ENCODE measurements at regions not wholly inside any gene's neighbourhood (a gene's known extent, or its start where the extent isn't known, plus 50 kb on each side); places are given as distances from the start of the nearest gene placed in this dataset.

DNA sequence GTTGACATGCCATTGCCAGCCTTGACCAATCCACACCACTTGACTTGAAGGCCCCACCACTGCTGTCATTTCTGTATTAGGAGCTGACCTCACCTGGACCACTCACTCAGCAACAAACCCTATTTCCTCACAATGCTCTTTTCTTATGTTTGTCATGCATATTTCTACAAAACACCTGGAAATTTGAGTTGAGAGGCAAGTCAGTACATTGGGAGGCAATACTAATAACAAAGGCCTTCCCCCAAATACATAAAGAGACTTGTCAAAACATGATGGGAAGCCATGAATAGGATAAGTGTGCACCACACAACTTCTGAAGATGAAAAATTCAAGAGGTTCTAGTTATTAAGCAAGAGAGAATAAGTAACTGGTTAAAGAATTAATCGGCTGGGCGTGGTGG, 77.9 kb upstream of the POU2AF2 start:
- intact Hi-C loops (cut with micrococcal nuclease) = no loop called here

DNA sequence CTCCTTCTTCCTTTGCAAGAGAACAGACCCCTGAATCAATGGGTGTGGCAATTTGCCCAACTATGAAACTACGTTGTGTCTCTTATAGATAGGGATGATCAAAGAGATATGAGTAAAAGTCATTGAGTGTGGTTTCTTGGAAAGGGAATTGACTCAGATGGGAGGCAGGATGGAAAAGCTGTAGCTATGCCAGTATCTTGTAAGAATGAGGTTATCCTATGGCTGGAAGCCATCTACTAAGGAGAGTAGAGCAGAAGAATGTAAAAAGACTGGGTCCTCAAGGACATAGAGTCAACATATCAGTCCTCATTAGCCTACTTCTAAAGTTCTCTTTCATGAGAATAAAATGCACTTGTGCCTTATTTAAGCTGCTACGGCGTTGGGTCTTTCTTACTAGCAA, 78.9 kb upstream of the POU2AF2 start:
- no peaks in the 10 kb centered on the region for H3K4me1 Mint-ChIP-seq
- H3K9me3 ChIP-seq (ENCODE audit: control insufficient read depth in 1 of 2, low read length in 2 of 2) = no peaks in the 10 kb centered on the region
- DNase-seq = no peak
- H3K36me3 Mint-ChIP-seq = no peaks in the 10 kb centered on the region
- H3K27ac Mint-ChIP-seq = no peak overlapping the region
- H3K4me3 ChIP-seq (ENCODE audit: low read length in 2 of 2) = no peak overlapping the region
- CTCF ChIA-PET (ENCODE audit: partially characterized antibody) = no interaction called here
- H3K4me3 Mint-ChIP-seq = no peak overlapping the region
- POLR2A ChIA-PET (ENCODE audit: partially characterized antibody) = no interaction called here
- peaks cover 0 to 1% (median 0%) of the 10 kb centered on the region in 8 donors for H3K9me3 Mint-ChIP-seq
- no peak overlapping the region for H3K27ac ChIP-seq (ENCODE audit: low read depth, low read length)
- no peaks in the 10 kb centered on the region for H3K4me1 ChIP-seq (ENCODE audit: insufficient read depth, low read length)
- peaks cover 4 to 6% of the 10 kb centered on the region in 2 donors for H3K27me3 Mint-ChIP-seq
- H3K36me3 ChIP-seq (ENCODE audit: insufficient read depth, low read length) = no peaks in the 10 kb centered on the region
- H3K27me3 ChIP-seq (ENCODE audit: insufficient read depth, low read length) = no peaks in the 10 kb centered on the region
- intact Hi-C loops (cut with micrococcal nuclease) = no loop called here

More for the DNA sequence above, 77.9 kb upstream of the POU2AF2 start:
- no peaks in the 10 kb centered on the region for H3K36me3 ChIP-seq (ENCODE audit: insufficient read depth, low read length)
- no peaks in the 10 kb centered on the region for H3K27me3 ChIP-seq (ENCODE audit: insufficient read depth, low read length)
- H3K27ac ChIP-seq (ENCODE audit: low read depth, low read length) = no peak overlapping the region
- no peaks in the 10 kb centered on the region for H3K36me3 Mint-ChIP-seq
- DNase-seq = no peak
- POLR2A ChIA-PET (ENCODE audit: partially characterized antibody) = no interaction called here
- CTCF ChIA-PET (ENCODE audit: partially characterized antibody) = no interaction called here
- H3K4me3 Mint-ChIP-seq = no peak overlapping the region
- no peaks in the 10 kb centered on the region for H3K4me1 ChIP-seq (ENCODE audit: insufficient read depth, low read length)
- H3K9me3 Mint-ChIP-seq = no peaks in the 10 kb centered on the region
- H3K4me1 Mint-ChIP-seq = no peaks in the 10 kb centered on the region
- H3K27ac Mint-ChIP-seq = no peak overlapping the region
- peaks cover 1 to 3% of the 10 kb centered on the region in 2 donors for H3K27me3 Mint-ChIP-seq
- H3K9me3 ChIP-seq (ENCODE audit: control insufficient read depth in 1 of 2, low read length in 2 of 2) = no peaks in the 10 kb centered on the region
- H3K4me3 ChIP-seq (ENCODE audit: low read length in 2 of 2) = no peak overlapping the region

DNA sequence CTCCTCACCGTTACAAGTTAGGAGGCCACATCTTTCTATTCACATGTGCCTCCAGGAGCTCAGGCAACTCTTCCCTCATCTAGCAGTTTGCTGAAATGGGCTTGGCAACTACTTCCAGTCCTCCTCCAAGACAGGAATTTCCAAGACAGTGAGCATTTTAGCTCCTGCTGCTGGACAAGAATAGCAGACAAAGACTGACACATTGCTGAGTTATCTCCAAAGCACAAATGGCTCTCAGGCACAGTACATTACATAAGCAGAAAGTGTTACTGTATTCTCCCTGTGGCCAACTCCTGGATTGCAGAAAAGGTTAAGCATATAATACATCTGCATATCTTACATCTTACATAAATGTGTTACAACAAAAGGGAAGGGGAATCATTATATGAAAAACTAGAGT, 83.2 kb upstream of the POU2AF2 start:
- Mint-ChIP-seq H3K27me3 (peaks cover 9 to 14% of the 10 kb centered on the region in 2 donors), H3K4me3 (no peak overlapping the region), H3K4me1 (no peaks in the 10 kb centered on the region), H3K9me3 (peaks cover 0 to 2% (median 0%) of the 10 kb centered on the region in 8 donors), H3K27ac (no peak overlapping the region), H3K36me3 (no peaks in the 10 kb centered on the region)
- Histone ChIP-seq H3K27ac (ENCODE audit: low read depth, low read length) (no peak overlapping the region), H3K36me3 (ENCODE audit: insufficient read depth, low read length) (no peaks in the 10 kb centered on the region), H3K27me3 (ENCODE audit: insufficient read depth, low read length) (no peaks in the 10 kb centered on the region), H3K9me3 (ENCODE audit: control insufficient read depth in 1 of 2, low read length in 2 of 2) (no peaks in the 10 kb centered on the region), H3K4me1 (ENCODE audit: insufficient read depth, low read length) (no peaks in the 10 kb centered on the region), H3K4me3 (ENCODE audit: low read length in 2 of 2) (no peak overlapping the region)
- CTCF ChIA-PET (ENCODE audit: partially characterized antibody) = no interaction called here
- intact Hi-C loops (cut with micrococcal nuclease) = no loop called here
- DNase-seq = no peak
- POLR2A ChIA-PET (ENCODE audit: partially characterized antibody) = no interaction called here

DNA sequence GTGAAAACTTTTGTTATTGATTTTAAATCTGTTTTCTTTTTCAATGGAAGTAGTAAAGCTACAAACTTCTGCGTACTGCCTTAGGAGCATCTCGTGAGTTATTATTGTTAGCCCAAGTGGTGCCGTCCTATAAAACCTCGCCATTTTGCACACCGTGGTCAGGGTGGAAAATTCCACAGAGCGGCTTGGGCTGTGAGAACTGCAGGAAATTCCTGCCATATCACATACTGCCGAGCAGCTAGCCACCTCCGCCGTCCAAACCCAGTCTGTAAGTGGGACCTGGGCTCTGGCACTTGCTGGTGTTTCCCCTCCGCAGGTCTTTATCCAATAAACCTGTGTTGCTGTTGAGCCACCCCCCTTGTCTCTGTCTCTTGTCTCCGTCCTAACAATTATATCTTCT, 88.0 kb upstream of the POU2AF2 start:
- intact Hi-C loops (cut with micrococcal nuclease) = no loop called here
- peaks cover 6 to 12% of the 10 kb centered on the region in 2 donors for H3K27me3 Mint-ChIP-seq
- H3K27me3 ChIP-seq (ENCODE audit: insufficient read depth, low read length) = no peaks in the 10 kb centered on the region

DNA sequence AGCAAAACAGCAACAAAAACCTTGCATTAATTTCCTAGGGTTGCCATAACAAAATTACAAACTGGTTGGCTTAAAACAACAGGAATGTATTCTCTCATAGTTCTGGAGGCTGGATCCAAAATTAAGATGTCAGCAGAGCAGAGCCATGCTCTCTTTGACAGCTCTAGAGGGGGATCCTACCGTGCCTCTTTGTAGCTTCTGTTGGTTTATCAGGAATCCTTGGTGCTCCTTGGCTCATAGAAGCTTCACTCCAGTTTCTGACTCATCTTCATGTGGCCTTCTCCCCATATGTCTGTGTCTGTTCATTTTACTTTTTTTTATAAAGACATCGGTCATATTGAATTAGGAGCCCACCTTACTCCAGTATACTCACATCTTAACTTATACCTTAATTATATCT, 90.5 kb upstream of the POU2AF2 start:
- intact Hi-C loops (cut with micrococcal nuclease) = no loop called here
- Histone ChIP-seq H3K4me3 (ENCODE audit: low read length in 2 of 2) (no peak overlapping the region), H3K27ac (ENCODE audit: low read depth, low read length) (no peak overlapping the region), H3K27me3 (ENCODE audit: insufficient read depth, low read length) (no peaks in the 10 kb centered on the region), H3K9me3 (ENCODE audit: control insufficient read depth in 1 of 2, low read length in 2 of 2) (no peaks in the 10 kb centered on the region), H3K4me1 (ENCODE audit: insufficient read depth, low read length) (no peaks in the 10 kb centered on the region), H3K36me3 (ENCODE audit: insufficient read depth, low read length) (no peaks in the 10 kb centered on the region)
- no peak overlapping the region for H3K27ac Mint-ChIP-seq
- H3K4me1 Mint-ChIP-seq = no peaks in the 10 kb centered on the region
- peaks cover 0 to 2% (median 0%) of the 10 kb centered on the region in 8 donors for H3K9me3 Mint-ChIP-seq
- no peak for DNase-seq
- ChIA-PET POLR2A (ENCODE audit: partially characterized antibody) (no interaction called here), CTCF (ENCODE audit: partially characterized antibody) (no interaction called here)
- H3K4me3 Mint-ChIP-seq = no peak overlapping the region
- no peaks in the 10 kb centered on the region for H3K36me3 Mint-ChIP-seq
- H3K27me3 Mint-ChIP-seq = peaks cover 0 to 4% of the 10 kb centered on the region in 2 donors

More for the DNA sequence above, 88.0 kb upstream of the POU2AF2 start:
- no peak overlapping the region for H3K4me3 ChIP-seq (ENCODE audit: low read length in 2 of 2)
- Mint-ChIP-seq H3K36me3 (no peaks in the 10 kb centered on the region), H3K27ac (no peak overlapping the region), H3K4me1 (no peaks in the 10 kb centered on the region), H3K9me3 (peaks cover 0 to 2% (median 0%) of the 10 kb centered on the region in 8 donors), H3K4me3 (no peak overlapping the region)
- no peaks in the 10 kb centered on the region for H3K9me3 ChIP-seq (ENCODE audit: control insufficient read depth in 1 of 2, low read length in 2 of 2)
- no peaks in the 10 kb centered on the region for H3K36me3 ChIP-seq (ENCODE audit: insufficient read depth, low read length)
- no peak for DNase-seq
- ChIA-PET POLR2A (ENCODE audit: partially characterized antibody) (no interaction called here), CTCF (ENCODE audit: partially characterized antibody) (no interaction called here)
- H3K27ac ChIP-seq (ENCODE audit: low read depth, low read length) = no peak overlapping the region
- no peaks in the 10 kb centered on the region for H3K4me1 ChIP-seq (ENCODE audit: insufficient read depth, low read length)

DNA sequence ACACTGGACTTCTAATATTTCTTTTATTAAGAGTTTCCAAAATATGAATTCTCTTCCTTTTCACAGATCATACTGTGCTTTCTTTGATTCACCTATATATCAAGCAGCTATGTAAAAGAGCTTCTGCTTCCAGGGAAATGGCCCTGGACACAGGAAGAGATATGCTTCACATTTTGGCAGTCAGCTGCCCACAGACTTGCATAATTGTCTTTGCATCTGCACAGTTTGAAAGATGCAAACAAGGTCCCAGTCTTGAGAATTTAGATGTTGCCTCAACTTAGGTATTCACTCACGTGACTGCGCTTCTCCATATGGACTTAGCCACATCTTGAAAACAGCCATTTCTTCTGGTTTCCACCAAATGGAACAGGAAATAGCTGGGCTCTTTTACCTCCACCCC, 92.3 kb upstream of the POU2AF2 start:
- Mint-ChIP-seq H3K9me3 (no peaks in the 10 kb centered on the region), H3K36me3 (no peaks in the 10 kb centered on the region), H3K27ac (no peak overlapping the region), H3K27me3 (peaks cover 0 to 1% of the 10 kb centered on the region in 2 donors), H3K4me3 (no peak overlapping the region), H3K4me1 (no peaks in the 10 kb centered on the region)
- ChIA-PET POLR2A (ENCODE audit: partially characterized antibody) (no interaction called here), CTCF (ENCODE audit: partially characterized antibody) (no interaction called here)
- no peak for DNase-seq
- Histone ChIP-seq H3K27ac (ENCODE audit: low read depth, low read length) (no peak overlapping the region), H3K36me3 (ENCODE audit: insufficient read depth, low read length) (no peaks in the 10 kb centered on the region), H3K9me3 (ENCODE audit: control insufficient read depth in 1 of 2, low read length in 2 of 2) (no peaks in the 10 kb centered on the region), H3K4me1 (ENCODE audit: insufficient read depth, low read length) (no peaks in the 10 kb centered on the region), H3K27me3 (ENCODE audit: insufficient read depth, low read length) (no peaks in the 10 kb centered on the region), H3K4me3 (ENCODE audit: low read length in 2 of 2) (no peak overlapping the region)
- intact Hi-C loops (cut with micrococcal nuclease) = no loop called here

DNA sequence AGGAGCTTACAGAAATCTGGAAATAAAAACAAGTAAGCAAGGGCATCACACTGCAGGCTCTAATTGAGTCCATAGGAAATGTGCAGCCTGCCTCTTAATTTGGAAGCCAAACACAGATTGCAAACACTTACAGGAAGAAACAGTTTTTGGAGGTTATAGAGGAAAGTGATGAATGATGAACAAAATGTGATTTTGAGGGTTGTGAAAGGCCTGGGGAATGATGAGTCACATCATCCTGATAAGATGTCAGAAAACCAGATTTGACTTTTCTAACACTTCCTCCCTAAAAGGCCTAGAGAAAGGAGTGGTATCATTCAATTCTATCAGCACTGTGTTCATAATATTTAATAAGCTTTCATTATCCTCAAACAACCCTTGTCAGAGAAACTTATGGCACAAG, 96.6 kb upstream of the POU2AF2 start:
- no peak overlapping the region for H3K4me3 ChIP-seq (ENCODE audit: low read length in 2 of 2)
- no peak for DNase-seq
- no peaks in the 10 kb centered on the region for H3K36me3 ChIP-seq (ENCODE audit: insufficient read depth, low read length)
- ChIA-PET CTCF (ENCODE audit: partially characterized antibody) (no interaction called here), POLR2A (ENCODE audit: partially characterized antibody) (no interaction called here)
- H3K27ac ChIP-seq (ENCODE audit: low read depth, low read length) = no peak overlapping the region
- Mint-ChIP-seq H3K4me3 (no peak overlapping the region), H3K27me3 (peaks cover 0 to 1% of the 10 kb centered on the region in 2 donors), H3K36me3 (no peaks in the 10 kb centered on the region), H3K4me1 (no peaks in the 10 kb centered on the region), H3K9me3 (no peaks in the 10 kb centered on the region), H3K27ac (no peak overlapping the region)
- H3K27me3 ChIP-seq (ENCODE audit: insufficient read depth, low read length) = no peaks in the 10 kb centered on the region
- no peaks in the 10 kb centered on the region for H3K4me1 ChIP-seq (ENCODE audit: insufficient read depth, low read length)
- intact Hi-C loops (cut with micrococcal nuclease) = no loop called here
- no peaks in the 10 kb centered on the region for H3K9me3 ChIP-seq (ENCODE audit: control insufficient read depth in 1 of 2, low read length in 2 of 2)

DNA sequence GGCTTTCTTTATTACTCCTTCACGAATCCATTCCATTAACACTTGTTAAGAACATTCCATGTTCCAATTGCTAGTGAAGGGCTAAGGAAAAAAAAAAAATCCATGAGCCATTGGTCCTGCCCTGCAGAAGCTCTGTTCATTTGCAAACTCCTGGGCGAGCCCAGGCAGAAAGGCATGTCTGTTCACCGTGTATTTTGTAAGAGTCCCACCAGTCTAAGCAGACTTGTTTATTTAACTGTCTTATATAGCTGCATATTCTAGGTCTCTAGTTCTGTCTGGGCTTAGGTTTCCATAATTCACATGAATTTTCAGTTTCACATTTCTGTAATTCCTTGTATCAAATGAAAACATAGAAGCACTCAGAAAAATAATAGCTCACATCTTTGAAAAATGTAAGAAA, 97.4 kb upstream of the POU2AF2 start:
- DNase-seq = no peak
- no peak overlapping the region for H3K4me3 Mint-ChIP-seq
- no peaks in the 10 kb centered on the region for H3K36me3 Mint-ChIP-seq
- ChIA-PET CTCF (ENCODE audit: partially characterized antibody) (no interaction called here), POLR2A (ENCODE audit: partially characterized antibody) (no interaction called here)
- no peaks in the 10 kb centered on the region for H3K27me3 ChIP-seq (ENCODE audit: insufficient read depth, low read length)
- intact Hi-C loops (cut with micrococcal nuclease) = no loop called here
- H3K4me1 ChIP-seq (ENCODE audit: insufficient read depth, low read length) = no peaks in the 10 kb centered on the region
- no peaks in the 10 kb centered on the region for H3K36me3 ChIP-seq (ENCODE audit: insufficient read depth, low read length)
- no peak overlapping the region for H3K4me3 ChIP-seq (ENCODE audit: low read length in 2 of 2)
- no peak overlapping the region for H3K27ac Mint-ChIP-seq
- H3K9me3 Mint-ChIP-seq = no peaks in the 10 kb centered on the region
- H3K27ac ChIP-seq (ENCODE audit: low read depth, low read length) = no peak overlapping the region
- H3K4me1 Mint-ChIP-seq = no peaks in the 10 kb centered on the region
- peaks cover 0 to 1% of the 10 kb centered on the region in 2 donors for H3K27me3 Mint-ChIP-seq
- no peaks in the 10 kb centered on the region for H3K9me3 ChIP-seq (ENCODE audit: control insufficient read depth in 1 of 2, low read length in 2 of 2)

All from CD4-positive, alpha-beta memory T cell (primary cell).